GM12892 (cell line): ENCODE measurements at regions not wholly inside any gene's neighbourhood (a gene's known extent, or its start where the extent isn't known, plus 50 kb on each side); places are given as distances from the start of the nearest gene placed in this dataset.
"Not testable (repeated sequence)": the region's sequence is repeated elsewhere in the genome, so short reads cannot be mapped to it uniquely, and the experiment has no call there.

Source experiments
- DNase-seq: peaks from one replicate; pipeline ENCODE4 v3.0.0; 2011; ENCODE audit not compliant: insufficient read length
- FAIRE-seq: peaks from 2 replicates; lab custom pipeline; 2011; peaks lifted over from hg19 to GRCh38; lab: Jason Lieb, UNC
- POLR2A ChIP-seq: IDR thresholded peaks from 2 replicates; pipeline ENCODE4 v1.6.1; 2011; ENCODE audit warnings: low read depth, low read length, control low read depth
- POLR2AphosphoS5 ChIP-seq: IDR thresholded peaks from 2 replicates; pipeline ENCODE4 v1.6.1; 2011; ENCODE audit warnings: low read depth, low read length, control low read depth
- TAF1 ChIP-seq: IDR thresholded peaks from 2 replicates; pipeline ENCODE4 v1.6.1; 2011; ENCODE audit warnings: low read depth, mild to moderate bottlenecking, control low read depth, low read length, borderline replicate concordance

DNA sequence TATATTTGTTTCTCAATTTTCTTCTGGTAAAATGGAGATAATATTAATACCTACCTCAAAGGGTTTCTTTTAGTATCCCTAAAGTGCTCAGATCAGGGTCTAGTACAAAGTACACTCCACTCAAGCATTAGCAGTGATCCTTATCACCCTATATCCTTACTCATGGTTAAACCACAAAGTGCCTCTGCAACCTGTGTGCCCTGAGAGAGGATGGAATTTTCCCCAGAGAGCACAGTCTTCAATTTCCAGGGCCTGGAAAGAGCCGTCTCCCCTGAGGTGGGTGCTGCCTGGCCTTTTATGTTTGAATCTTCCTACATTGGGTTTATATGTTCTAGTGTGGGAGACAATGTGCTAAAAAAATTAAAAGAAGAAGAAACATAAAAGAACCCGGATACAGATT is 183.1 kb upstream of the FBXO33 start:
- TF ChIP-seq POLR2A (no peak), POLR2AphosphoS5 (no peak), TAF1 (no peak)
- FAIRE-seq (no peak), DNase-seq (no peak)

DNA sequence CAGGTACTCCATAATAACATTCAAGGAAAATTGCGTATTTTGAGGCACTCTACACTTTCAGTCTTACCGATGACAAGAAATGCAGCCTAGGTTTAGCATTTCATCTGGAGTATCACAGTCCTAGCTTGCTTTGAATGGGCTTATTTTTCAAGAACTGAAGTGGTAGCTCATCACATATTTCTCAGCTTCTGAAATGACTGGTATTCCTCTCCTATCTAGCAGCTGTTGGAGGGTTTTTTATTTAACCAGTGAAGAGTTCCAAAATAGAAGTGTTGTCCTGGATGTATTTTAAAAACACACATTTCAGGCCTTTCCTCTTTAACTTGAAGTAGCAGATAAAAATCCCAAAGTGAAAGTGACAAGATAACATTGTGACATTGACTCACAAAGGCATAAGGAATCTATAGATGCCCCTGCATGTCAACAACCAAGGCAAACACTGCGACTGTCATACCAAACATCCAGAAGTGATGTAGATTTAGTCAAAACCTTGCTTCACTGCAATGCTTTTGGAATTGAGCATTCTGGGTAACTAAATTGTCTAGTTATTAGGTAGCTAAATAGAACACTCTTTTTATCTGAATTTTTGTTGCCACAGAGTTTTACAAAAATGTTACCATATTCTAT is 182.2 kb upstream of the FBXO33 start:
- FAIRE-seq: no peak
- DNase-seq: no peak
- TF ChIP-seq TAF1 (no peak), POLR2A (no peak), POLR2AphosphoS5 (no peak)

DNA sequence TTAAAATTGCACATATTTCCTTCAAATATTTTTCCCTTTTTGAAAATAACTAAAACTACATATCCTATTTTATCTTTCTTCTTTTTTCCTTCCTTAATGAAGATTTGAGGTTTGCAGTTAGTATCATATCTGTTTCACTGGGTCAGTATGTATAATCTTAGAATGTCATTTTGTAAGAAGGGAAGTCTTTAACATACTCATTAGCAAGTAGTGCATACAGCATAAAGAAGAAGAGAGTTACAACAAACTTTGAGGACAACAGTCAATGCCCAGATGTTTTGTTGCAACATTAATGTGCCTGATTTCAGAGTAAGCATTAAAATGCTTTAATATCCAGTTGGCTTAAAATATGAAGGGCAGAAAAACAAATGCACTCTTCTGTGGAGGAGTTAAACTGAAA is 176.9 kb upstream of the FBXO33 start:
- DNase-seq: no peak
- TF ChIP-seq TAF1: no peak
- no peak for TF ChIP-seq POLR2A
- no peak for TF ChIP-seq POLR2AphosphoS5
- FAIRE-seq: no peak

DNA sequence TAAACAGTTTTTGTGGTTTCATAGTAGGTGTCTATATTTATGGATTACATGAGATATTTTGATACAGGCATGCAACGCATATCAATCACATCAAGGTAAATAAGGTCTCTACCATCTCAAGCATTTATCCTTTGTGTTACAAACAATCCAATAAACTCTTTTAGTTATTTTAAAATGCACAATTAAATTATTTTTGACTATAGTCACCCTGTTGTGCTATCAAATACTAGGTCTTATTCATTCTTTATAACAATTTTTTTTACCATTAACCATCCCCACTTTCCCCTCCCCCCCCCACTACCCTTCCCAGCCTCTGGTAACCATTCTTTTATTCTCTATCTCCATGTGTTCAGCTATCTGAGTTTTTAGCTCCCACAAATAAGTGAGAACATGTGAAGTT is 175.7 kb upstream of the FBXO33 start:
- DNase-seq: no peak
- no peak for FAIRE-seq
- TF ChIP-seq TAF1 (no peak), POLR2AphosphoS5 (no peak), POLR2A (no peak)

DNA sequence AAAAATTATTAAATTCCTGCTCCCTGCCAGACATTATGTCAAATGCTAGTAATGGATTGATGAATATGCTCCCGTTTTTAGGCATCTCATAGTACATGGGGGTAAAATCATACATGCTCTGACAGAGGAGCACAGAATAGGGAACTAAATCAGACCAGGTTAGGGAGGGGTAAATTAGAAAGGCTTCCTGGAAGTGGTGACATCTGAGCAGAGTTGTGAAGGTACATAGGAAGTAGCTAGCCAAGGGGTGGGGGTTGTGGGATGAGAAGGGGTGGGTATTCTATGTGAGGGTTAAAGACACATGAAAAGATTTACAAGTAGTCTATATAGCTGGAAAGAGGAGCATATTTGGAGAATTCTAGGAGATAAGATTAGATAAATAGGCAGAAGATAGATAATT is 171.7 kb upstream of the FBXO33 start:
- TF ChIP-seq TAF1 (no peak), POLR2A (no peak), POLR2AphosphoS5 (no peak)
- no peak for DNase-seq
- FAIRE-seq: no peak

DNA sequence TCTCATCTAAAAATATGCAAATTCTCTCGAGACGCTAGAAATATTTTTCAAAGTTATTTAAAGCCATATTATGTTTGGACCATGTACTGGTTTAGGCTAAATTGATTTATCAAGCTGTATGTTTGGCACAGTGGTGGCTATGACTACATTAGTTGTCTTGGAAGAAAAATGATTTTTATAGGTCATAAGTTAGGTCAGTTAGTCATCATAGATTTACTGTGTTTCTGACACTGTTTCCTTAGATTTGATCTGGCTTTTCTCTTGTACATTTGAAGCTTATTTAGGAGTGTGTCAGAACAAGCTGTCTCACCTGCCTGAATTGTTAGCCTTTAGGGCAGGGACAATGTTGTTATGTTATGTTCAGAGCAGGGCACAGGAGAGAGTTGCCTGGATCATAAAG is 161.1 kb upstream of the FBXO33 start:
- TF ChIP-seq TAF1 (no peak), POLR2AphosphoS5 (no peak)
- DNase-seq (no peak), FAIRE-seq (no peak)

DNA sequence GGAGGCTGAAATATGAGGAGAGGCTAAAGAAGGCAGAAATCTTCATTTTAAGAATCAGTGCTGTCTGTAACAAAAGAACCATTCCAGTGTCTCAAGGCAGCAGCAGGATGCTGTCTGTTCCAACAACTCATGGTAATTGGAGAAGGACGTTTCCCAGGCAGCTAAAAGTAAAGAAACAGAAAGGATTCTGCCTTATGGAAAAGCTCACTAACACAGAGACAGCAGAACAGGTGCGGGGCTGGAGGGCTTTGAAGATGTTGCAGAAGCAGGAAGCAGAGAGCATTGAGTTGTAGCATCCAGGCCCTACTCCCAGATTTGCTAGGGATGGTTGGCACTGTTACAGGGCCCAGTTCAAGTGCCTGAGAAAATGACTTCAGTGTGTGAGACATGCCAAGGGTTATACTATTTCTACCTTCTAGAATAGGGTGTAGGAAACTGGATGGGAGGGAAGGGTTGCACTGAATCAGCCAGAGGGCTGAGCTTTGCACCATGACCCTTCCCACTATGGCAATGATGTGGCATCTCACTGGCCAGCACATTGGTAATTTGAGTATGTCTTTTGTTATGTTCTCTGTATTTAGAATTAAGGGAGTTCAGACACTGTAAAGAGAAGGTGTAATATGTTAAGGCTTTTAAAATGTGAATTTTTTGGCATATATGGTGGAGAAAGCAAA is 160.0 kb upstream of the FBXO33 start:
- no peak for TF ChIP-seq POLR2AphosphoS5
- no peak for TF ChIP-seq TAF1
- TF ChIP-seq POLR2A: no peak
- no peak for FAIRE-seq
- DNase-seq: no peak

DNA sequence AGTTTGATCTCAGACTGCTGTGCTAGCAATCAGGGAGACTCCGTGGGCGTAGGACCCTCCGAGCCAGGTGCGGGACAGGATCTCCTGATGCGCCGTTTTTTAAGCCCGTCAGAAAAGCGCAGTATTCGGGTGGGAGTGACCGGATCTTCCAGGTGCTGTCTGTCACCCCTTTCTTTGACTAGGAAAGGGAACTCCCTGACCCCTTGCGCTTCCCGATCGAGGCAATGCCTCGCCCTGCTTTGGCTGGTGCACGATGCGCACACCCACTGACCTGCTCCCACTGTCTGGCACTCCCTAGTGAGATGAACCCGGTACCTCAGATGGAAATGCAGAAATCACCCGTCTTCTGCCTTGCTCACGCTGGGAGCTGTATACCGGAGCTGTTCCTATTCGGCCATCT is 157.6 kb upstream of the FBXO33 start:
- not testable (repeated sequence) for DNase-seq, FAIRE-seq

DNA sequence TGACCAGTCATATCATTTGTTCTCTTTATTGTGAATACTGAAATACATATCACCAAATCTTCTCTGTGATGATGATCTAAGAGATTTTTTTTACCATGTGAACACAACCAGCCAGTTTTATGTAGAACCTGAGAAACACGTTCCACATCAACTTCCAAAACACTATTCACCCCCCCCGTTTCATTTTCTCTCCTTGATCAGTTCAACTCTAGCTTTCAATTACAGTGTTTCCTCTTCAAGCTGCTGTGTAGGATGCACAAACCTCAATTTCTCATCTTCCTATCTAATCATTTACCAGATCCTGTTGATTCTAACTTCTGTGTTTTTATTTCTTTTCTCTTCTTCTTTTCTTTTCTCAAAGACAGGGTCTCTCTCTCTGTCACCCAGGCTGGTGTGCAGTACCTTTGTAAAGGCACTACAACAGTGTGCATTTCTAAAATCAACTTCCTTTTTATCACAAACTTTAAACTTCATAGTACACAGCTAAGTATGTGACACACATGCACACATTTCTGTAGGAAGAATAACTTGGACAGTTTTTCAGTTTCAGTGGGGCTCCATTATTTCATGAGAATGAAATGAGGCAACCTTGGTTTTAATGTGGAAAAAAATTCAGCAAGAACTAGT is 149.9 kb upstream of the FBXO33 start:
- TF ChIP-seq POLR2AphosphoS5 (no peak), POLR2A (no peak), TAF1 (no peak)
- DNase-seq (no peak), FAIRE-seq (no peak)

DNA sequence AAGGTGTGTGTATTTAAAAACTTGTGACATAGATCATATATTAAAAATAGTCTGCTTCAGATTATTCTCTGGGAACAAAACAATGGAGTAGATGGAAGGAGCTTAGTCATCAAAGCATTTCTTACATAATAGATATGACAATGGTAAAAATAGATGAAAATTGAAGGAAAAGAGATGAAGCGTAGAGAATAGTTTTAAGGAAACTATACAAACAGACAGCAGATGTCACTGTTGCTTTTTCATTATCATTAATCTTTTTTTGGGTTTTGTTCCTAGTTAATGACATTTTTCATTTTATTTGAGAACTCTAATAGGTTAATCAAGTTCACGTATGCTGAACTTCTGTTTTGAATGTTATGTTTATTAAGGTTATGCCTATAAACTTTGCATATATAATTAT is 149.2 kb upstream of the FBXO33 start:
- TF ChIP-seq POLR2AphosphoS5 (no peak), TAF1 (no peak), POLR2A (no peak)
- FAIRE-seq (no peak), DNase-seq (no peak)

DNA sequence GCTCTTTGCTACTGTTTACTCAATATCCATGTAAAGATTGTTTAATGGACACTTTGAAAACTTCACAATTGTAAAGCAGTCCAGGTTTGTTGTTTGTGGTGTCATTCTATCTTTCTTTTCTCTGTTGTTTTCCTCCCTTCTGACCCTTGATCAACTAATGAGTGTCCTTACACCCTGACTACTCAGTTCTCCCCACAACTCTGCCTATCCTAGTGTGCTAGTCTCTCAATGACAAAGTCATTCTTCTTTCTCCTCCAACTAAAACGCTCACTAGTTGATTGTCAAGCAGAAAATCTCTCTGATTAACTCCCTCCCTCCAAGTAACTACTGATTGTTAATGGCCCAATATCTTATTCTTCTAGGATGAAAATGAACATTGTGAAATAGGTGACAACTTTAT is 148.5 kb upstream of the FBXO33 start:
- no peak for DNase-seq
- FAIRE-seq: no peak
- TF ChIP-seq TAF1 (no peak), POLR2AphosphoS5 (no peak), POLR2A (no peak)

DNA sequence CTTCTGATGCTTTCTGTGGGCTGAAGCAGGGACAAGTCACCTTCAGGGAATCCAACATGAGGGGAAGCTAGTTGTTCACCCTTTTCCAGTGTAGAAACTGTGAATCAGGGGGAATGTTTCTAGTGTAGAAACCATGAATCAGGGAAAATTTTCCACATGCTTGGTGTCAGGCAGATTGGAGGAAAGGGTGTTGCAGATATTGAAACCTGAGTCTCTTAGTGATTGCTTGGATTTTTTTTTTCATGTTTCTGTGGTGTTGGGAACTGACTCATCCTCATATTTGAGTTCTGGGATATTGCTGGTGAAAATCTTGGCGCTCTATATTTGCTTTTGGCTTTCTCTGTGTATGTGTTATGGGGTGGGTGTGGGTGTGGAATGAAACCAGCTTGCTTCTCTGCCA is 144.5 kb upstream of the FBXO33 start:
- DNase-seq (no peak), FAIRE-seq (no peak)
- TF ChIP-seq POLR2AphosphoS5 (no peak), POLR2A (no peak), TAF1 (no peak)
